Mammary epithelial cell (primary cell): ENCODE measurements at regions not wholly inside any gene's neighbourhood (a gene's known extent, or its start where the extent isn't known, plus 50 kb on each side); places are given as distances from the start of the nearest gene placed in this dataset.

ENCODE experiments used
- EZH2 ChIP-seq: IDR thresholded peaks from 2 replicates; pipeline ENCODE4 v1.6.1; 2012; ENCODE audit warnings: low read length, inconsistent platforms, borderline replicate concordance
- TF ChIP-seq, protein P1 (sequence below), 2 donors: IDR thresholded peaks in 1 of 2; conservative IDR thresholded peaks in 1 of 2; 2 replicates each; pipeline ENCODE4 v1.5.1; 2011 to 2012; ENCODE audit warnings: inconsistent platforms in 2 of 2, low read length in 2 of 2, mild to moderate bottlenecking in 2 of 2, control low read depth in 1 of 2, low read depth in 1 of 2; ENCODE audit not compliant: insufficient read depth in 1 of 2; ENCODE audit errors: extremely low read depth in 1 of 2

DNA sequence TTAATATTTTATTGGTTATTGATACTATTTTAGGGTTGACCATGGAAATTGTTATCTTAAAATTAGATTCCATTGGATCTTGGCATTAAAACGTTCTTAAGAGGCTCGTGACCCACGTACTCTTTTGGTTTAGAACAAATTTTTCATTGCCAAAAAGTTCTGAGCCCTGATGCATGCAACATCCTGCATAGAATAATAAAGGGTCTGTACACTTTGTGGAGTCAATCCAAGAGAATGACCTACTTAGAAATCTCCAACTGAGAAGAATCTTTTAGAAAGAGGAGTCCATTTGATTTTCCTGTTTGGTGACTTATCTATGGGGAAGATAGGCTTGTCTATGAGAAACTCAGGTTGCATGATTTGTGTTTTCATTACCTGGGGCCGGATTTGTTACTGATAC is 404.2 kb upstream of the RGMA start:
- TF ChIP-seq, protein P1, sequence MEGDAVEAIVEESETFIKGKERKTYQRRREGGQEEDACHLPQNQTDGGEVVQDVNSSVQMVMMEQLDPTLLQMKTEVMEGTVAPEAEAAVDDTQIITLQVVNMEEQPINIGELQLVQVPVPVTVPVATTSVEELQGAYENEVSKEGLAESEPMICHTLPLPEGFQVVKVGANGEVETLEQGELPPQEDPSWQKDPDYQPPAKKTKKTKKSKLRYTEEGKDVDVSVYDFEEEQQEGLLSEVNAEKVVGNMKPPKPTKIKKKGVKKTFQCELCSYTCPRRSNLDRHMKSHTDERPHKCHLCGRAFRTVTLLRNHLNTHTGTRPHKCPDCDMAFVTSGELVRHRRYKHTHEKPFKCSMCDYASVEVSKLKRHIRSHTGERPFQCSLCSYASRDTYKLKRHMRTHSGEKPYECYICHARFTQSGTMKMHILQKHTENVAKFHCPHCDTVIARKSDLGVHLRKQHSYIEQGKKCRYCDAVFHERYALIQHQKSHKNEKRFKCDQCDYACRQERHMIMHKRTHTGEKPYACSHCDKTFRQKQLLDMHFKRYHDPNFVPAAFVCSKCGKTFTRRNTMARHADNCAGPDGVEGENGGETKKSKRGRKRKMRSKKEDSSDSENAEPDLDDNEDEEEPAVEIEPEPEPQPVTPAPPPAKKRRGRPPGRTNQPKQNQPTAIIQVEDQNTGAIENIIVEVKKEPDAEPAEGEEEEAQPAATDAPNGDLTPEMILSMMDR (conservative IDR thresholded peaks at IDR 0.05 in 1 of 2, IDR thresholded peaks at IDR 0.05 in 1 of 2; ENCODE audit: extremely low read depth in 1 of 2, insufficient read depth in 1 of 2, low read depth in 1 of 2, low read length in 2 of 2) = no peak
- no peak for TF ChIP-seq EZH2
